ENCODE measurements at regions not wholly inside any gene's neighbourhood (a gene's known extent, or its start where the extent isn't known, plus 50 kb on each side); places are given as distances from the start of the nearest gene placed in this dataset.

GRCh38 chr2:117645458-117645857 is 169.0 kb upstream of the DDX18 start:
- no peak overlapping the region for H3K27ac ChIP-seq (ENCODE audit: low read depth, low read length, poor library complexity, severe bottlenecking)
- H3K4me2 ChIP-seq (ENCODE audit: low read length), result no peak overlapping the region
- H3K9ac ChIP-seq (ENCODE audit: low read length), result no peak overlapping the region
- no peaks in the 10 kb centered on the region for H3K9me2 ChIP-seq (ENCODE audit: low read depth, low read length)
- TF ChIP-seq EZH2 (IDR thresholded peaks at IDR 0.05; ENCODE audit: borderline replicate concordance, low read length) (no peak), CTCF (IDR thresholded peaks at IDR 0.05; ENCODE audit: low read length) (no peak)
- no peaks in the 10 kb centered on the region for H3K9me3 ChIP-seq (ENCODE audit: low read length)
- no peaks in the 10 kb centered on the region for H4K20me1 ChIP-seq (ENCODE audit: insufficient read depth, low read length)
- no peaks in the 10 kb centered on the region for H3F3A ChIP-seq (ENCODE audit: insufficient read depth, low read length)
- no peaks in the 10 kb centered on the region for H3K4me1 ChIP-seq (ENCODE audit: insufficient read depth, low read length, severe bottlenecking)
- H2AFZ ChIP-seq (ENCODE audit: low read length), result no peak overlapping the region
- no peaks in the 10 kb centered on the region for H3K79me2 ChIP-seq (ENCODE audit: insufficient read depth, low read length)
- H3K27me3 ChIP-seq (ENCODE audit: insufficient read depth, low read length), result no peaks in the 10 kb centered on the region
- H3K36me3 ChIP-seq (ENCODE audit: insufficient read depth, low read length), result no peaks in the 10 kb centered on the region
- no peak overlapping the region for H3K4me3 ChIP-seq (ENCODE audit: low read depth, low read length, poor library complexity, severe bottlenecking)

GRCh38 chr2:117646099-117646498 is 168.4 kb upstream of the DDX18 start:
- Histone ChIP-seq H2AFZ (ENCODE audit: low read length) (no peak overlapping the region), H4K20me1 (ENCODE audit: insufficient read depth, low read length) (no peaks in the 10 kb centered on the region), H3K9ac (ENCODE audit: low read length) (no peak overlapping the region), H3K4me1 (ENCODE audit: insufficient read depth, low read length, severe bottlenecking) (no peaks in the 10 kb centered on the region), H3K9me3 (ENCODE audit: low read length) (no peaks in the 10 kb centered on the region), H3K79me2 (ENCODE audit: insufficient read depth, low read length) (no peaks in the 10 kb centered on the region), H3K4me3 (ENCODE audit: low read depth, low read length, poor library complexity, severe bottlenecking) (no peak overlapping the region), H3F3A (ENCODE audit: insufficient read depth, low read length) (no peaks in the 10 kb centered on the region), H3K27me3 (ENCODE audit: insufficient read depth, low read length) (no peaks in the 10 kb centered on the region), H3K36me3 (ENCODE audit: insufficient read depth, low read length) (no peaks in the 10 kb centered on the region), H3K9me2 (ENCODE audit: low read depth, low read length) (no peaks in the 10 kb centered on the region), H3K4me2 (ENCODE audit: low read length) (no peak overlapping the region), H3K27ac (ENCODE audit: low read depth, low read length, poor library complexity, severe bottlenecking) (no peak overlapping the region)
- TF ChIP-seq CTCF (IDR thresholded peaks at IDR 0.05; ENCODE audit: low read length) (no peak), EZH2 (IDR thresholded peaks at IDR 0.05; ENCODE audit: borderline replicate concordance, low read length) (no peak)

- no peak overlapping the region for H3K4me2 ChIP-seq (ENCODE audit: low read length)
- no peak overlapping the region for H3K9ac ChIP-seq (ENCODE audit: low read length)
- no peaks in the 10 kb centered on the region for H3K4me1 ChIP-seq (ENCODE audit: insufficient read depth, low read length, severe bottlenecking)
- no peaks in the 10 kb centered on the region for H3K9me3 ChIP-seq (ENCODE audit: low read length)
- no peak overlapping the region for H2AFZ ChIP-seq (ENCODE audit: low read length)
- TF ChIP-seq CTCF (IDR thresholded peaks at IDR 0.05; ENCODE audit: low read length) (no peak), EZH2 (IDR thresholded peaks at IDR 0.05; ENCODE audit: borderline replicate concordance, low read length) (no peak)
- H3K4me3 ChIP-seq (ENCODE audit: low read depth, low read length, poor library complexity, severe bottlenecking), result no peak overlapping the region
- H3K79me2 ChIP-seq (ENCODE audit: insufficient read depth, low read length), result no peaks in the 10 kb centered on the region
- H4K20me1 ChIP-seq (ENCODE audit: insufficient read depth, low read length), result no peaks in the 10 kb centered on the region
- no peaks in the 10 kb centered on the region for H3K27me3 ChIP-seq (ENCODE audit: insufficient read depth, low read length)
- no peak overlapping the region for H3K27ac ChIP-seq (ENCODE audit: low read depth, low read length, poor library complexity, severe bottlenecking)
- no peaks in the 10 kb centered on the region for H3K9me2 ChIP-seq (ENCODE audit: low read depth, low read length)
- no peaks in the 10 kb centered on the region for H3F3A ChIP-seq (ENCODE audit: insufficient read depth, low read length)
- H3K36me3 ChIP-seq (ENCODE audit: insufficient read depth, low read length), result no peaks in the 10 kb centered on the region
These were observed 167.6 kb upstream of the DDX18 start for GRCh38 chr2:117646872-117647271.
